HUES48 (cell line): ENCODE measurements at regions not wholly inside any gene's neighbourhood (a gene's known extent, or its start where the extent isn't known, plus 50 kb on each side); places are given as distances from the start of the nearest gene placed in this dataset.
"Not testable (repeated sequence)": the region's sequence is repeated elsewhere in the genome, so short reads cannot be mapped to it uniquely, and the experiment has no call there.

Source experiments
- H3K27ac ChIP-seq: one replicate; pipeline ENCODE4 v1.7.0; 2013; ENCODE audit warnings: low read depth, low read length, inconsistent platforms
- H3K27me3 ChIP-seq: 2 replicates; pipeline ENCODE4 v1.6.1; 2013; ENCODE audit warnings: mild to moderate bottlenecking, low read length; ENCODE audit not compliant: control insufficient read depth, insufficient read depth
- H3K36me3 ChIP-seq: 2 replicates; pipeline ENCODE4 v1.6.1; 2013; ENCODE audit warnings: low read length; ENCODE audit not compliant: control insufficient read depth, insufficient read depth
- H3K4me1 ChIP-seq: 2 replicates; pipeline ENCODE4 v1.6.1; 2013; ENCODE audit warnings: mild to moderate bottlenecking, low read length; ENCODE audit not compliant: control insufficient read depth, insufficient read depth
- H3K4me3 ChIP-seq: 2 replicates; pipeline ENCODE4 v1.5.1; 2013; ENCODE audit warnings: mild to moderate bottlenecking, low read depth, low read length
- H3K9ac ChIP-seq: 2 replicates; pipeline ENCODE4 v1.6.1; 2013; ENCODE audit warnings: mild to moderate bottlenecking, low read depth, low read length, moderate library complexity
- H3K9me3 ChIP-seq: 2 replicates; pipeline ENCODE4 v1.6.1; 2013; ENCODE audit warnings: low read length; ENCODE audit not compliant: control insufficient read depth, insufficient read depth

- H3K27me3 ChIP-seq: no peaks in the 10 kb centered on the region
Observed at GRCh38 chr3:191563722-191564121, 102.8 kb downstream of the PYDC2 start.

GRCh38 chr3:191566469-191566868 is 105.5 kb downstream of the PYDC2 start:
- H3K9me3 ChIP-seq: no peaks in the 10 kb centered on the region
- H3K27ac ChIP-seq: no peak overlapping the region
- H3K9ac ChIP-seq: no peak overlapping the region
- no peaks in the 10 kb centered on the region for H3K4me1 ChIP-seq
- H3K27me3 ChIP-seq: no peaks in the 10 kb centered on the region
- no peak overlapping the region for H3K4me3 ChIP-seq
- no peaks in the 10 kb centered on the region for H3K36me3 ChIP-seq

More at GRCh38 chr3:191563722-191564121, 102.8 kb downstream of the PYDC2 start:
- Histone ChIP-seq H3K4me1 (no peaks in the 10 kb centered on the region), H3K36me3 (no peaks in the 10 kb centered on the region), H3K9ac (no peak overlapping the region), H3K27ac (no peak overlapping the region), H3K9me3 (no peaks in the 10 kb centered on the region), H3K4me3 (no peak overlapping the region)

GRCh38 chr3:191568206-191568605 is 107.2 kb downstream of the PYDC2 start:
- Histone ChIP-seq H3K27ac (no peak overlapping the region), H3K4me1 (no peaks in the 10 kb centered on the region), H3K27me3 (no peaks in the 10 kb centered on the region), H3K4me3 (no peak overlapping the region), H3K36me3 (no peaks in the 10 kb centered on the region), H3K9me3 (no peaks in the 10 kb centered on the region), H3K9ac (no peak overlapping the region)

- H3K36me3 ChIP-seq: no peaks in the 10 kb centered on the region
- no peak overlapping the region for H3K4me3 ChIP-seq
- H3K9me3 ChIP-seq: no peaks in the 10 kb centered on the region
- no peaks in the 10 kb centered on the region for H3K4me1 ChIP-seq
- no peak overlapping the region for H3K9ac ChIP-seq
- H3K27me3 ChIP-seq: no peaks in the 10 kb centered on the region
- H3K27ac ChIP-seq: no peak overlapping the region
Observed at GRCh38 chr3:191592105-191592504, 131.1 kb downstream of the PYDC2 start.

GRCh38 chr3:191593486-191593885 is 132.5 kb downstream of the PYDC2 start:
- H3K9me3 ChIP-seq: no peaks in the 10 kb centered on the region
- no peaks in the 10 kb centered on the region for H3K4me1 ChIP-seq
- H3K27ac ChIP-seq: no peak overlapping the region
- no peak overlapping the region for H3K4me3 ChIP-seq
- H3K9ac ChIP-seq: no peak overlapping the region
- H3K36me3 ChIP-seq: no peaks in the 10 kb centered on the region
- H3K27me3 ChIP-seq: no peaks in the 10 kb centered on the region

GRCh38 chr3:191615511-191615910 is 154.5 kb downstream of the PYDC2 start:
- H3K4me3 ChIP-seq, H3K27ac ChIP-seq, H3K36me3 ChIP-seq, H3K9ac ChIP-seq, H3K27me3 ChIP-seq, H3K4me1 ChIP-seq, H3K9me3 ChIP-seq: not testable (repeated sequence)

- H3K27ac ChIP-seq: no peak overlapping the region
- H3K9ac ChIP-seq: no peak overlapping the region
- 0 out of 2 replicates have a peak, but pooled peaks cover 5% of the 10 kb centered on the region for H3K4me1 ChIP-seq
- no peaks in the 10 kb centered on the region for H3K27me3 ChIP-seq
- H3K9me3 ChIP-seq: no peaks in the 10 kb centered on the region
- no peaks in the 10 kb centered on the region for H3K36me3 ChIP-seq
- no peak overlapping the region for H3K4me3 ChIP-seq
Observed at GRCh38 chr3:191624299-191624698, 163.3 kb downstream of the PYDC2 start.

GRCh38 chr3:191627064-191627463 is 166.1 kb downstream of the PYDC2 start:
- Histone ChIP-seq H3K27me3 (no peaks in the 10 kb centered on the region), H3K9ac (no peak overlapping the region), H3K4me1 (0 out of 2 replicates have a peak, but pooled peaks cover 5% of the 10 kb centered on the region), H3K27ac (no peak overlapping the region), H3K36me3 (no peaks in the 10 kb centered on the region), H3K4me3 (no peak overlapping the region), H3K9me3 (no peaks in the 10 kb centered on the region)

- Histone ChIP-seq H3K36me3 (no peaks in the 10 kb centered on the region), H3K9ac (no peak overlapping the region), H3K4me3 (no peak overlapping the region), H3K27ac (no peak overlapping the region), H3K4me1 (0 out of 2 replicates have a peak, but pooled peaks cover 5% of the 10 kb centered on the region), H3K27me3 (no peaks in the 10 kb centered on the region), H3K9me3 (no peaks in the 10 kb centered on the region)
Observed at GRCh38 chr3:191628571-191628970, 167.6 kb downstream of the PYDC2 start.

- H3K4me1 ChIP-seq: 0 out of 2 replicates have a peak, but pooled peaks cover 5% of the 10 kb centered on the region
- no peak overlapping the region for H3K9ac ChIP-seq
- H3K36me3 ChIP-seq: no peaks in the 10 kb centered on the region
- H3K9me3 ChIP-seq: no peaks in the 10 kb centered on the region
- no peak overlapping the region for H3K4me3 ChIP-seq
- H3K27ac ChIP-seq: no peak overlapping the region
- no peaks in the 10 kb centered on the region for H3K27me3 ChIP-seq
Observed at GRCh38 chr3:191631496-191631895, 170.5 kb downstream of the PYDC2 start.

- no peaks in the 10 kb centered on the region for H3K27me3 ChIP-seq
- H3K9ac ChIP-seq: no peak overlapping the region
- no peak overlapping the region for H3K27ac ChIP-seq
Observed at GRCh38 chr3:191634902-191635301, 173.9 kb downstream of the PYDC2 start.

GRCh38 chr3:191637611-191638010 is 176.6 kb downstream of the PYDC2 start:
- H3K4me1 ChIP-seq: no peaks in the 10 kb centered on the region
- H3K36me3 ChIP-seq: no peaks in the 10 kb centered on the region
- no peak overlapping the region for H3K4me3 ChIP-seq
- no peak overlapping the region for H3K9ac ChIP-seq
- H3K27me3 ChIP-seq: no peaks in the 10 kb centered on the region
- H3K9me3 ChIP-seq: no peaks in the 10 kb centered on the region
- no peak overlapping the region for H3K27ac ChIP-seq

More at GRCh38 chr3:191634902-191635301, 173.9 kb downstream of the PYDC2 start:
- H3K4me3 ChIP-seq: no peak overlapping the region
- no peaks in the 10 kb centered on the region for H3K4me1 ChIP-seq
- no peaks in the 10 kb centered on the region for H3K9me3 ChIP-seq
- H3K36me3 ChIP-seq: no peaks in the 10 kb centered on the region
